Common myeloid progenitor, CD34-positive (primary cell): ENCODE measurements at regions not wholly inside any gene's neighbourhood (a gene's known extent, or its start where the extent isn't known, plus 50 kb on each side); places are given as distances from the start of the nearest gene placed in this dataset.

ENCODE experiments used
- CTCF ChIA-PET: fragments of 350-600 bp; sonication (Branson Sonifier 250); formaldehyde crosslinking; loops from one replicate; lab custom pipeline; 2021; ENCODE audit warnings: antibody characterized with exemption; lab: Charles Lee
- POLR2A ChIA-PET: fragments of 350-600 bp; sonication (Branson Sonifier 250); formaldehyde crosslinking; loops from one replicate; lab custom pipeline; 2021; ENCODE audit warnings: antibody characterized with exemption; lab: Charles Lee
- DNase-seq, 3 donors: peaks; one replicate each; pipeline versions ENCODE4 v3.0.0 to v3.0.0-alpha.2; 2013
- H3K27ac ChIP-seq, 2 experiments: 1 replicate in 1 of 2; 2 replicates in 1 of 2; pipeline ENCODE4 v1.7.0; 2013; ENCODE audit warnings: inconsistent platforms in 2 of 2, low read length in 2 of 2, mild to moderate bottlenecking in 2 of 2, low read depth in 1 of 2, moderate library complexity in 1 of 2; ENCODE audit not compliant: severe bottlenecking in 2 of 2, insufficient read depth in 1 of 2, poor library complexity in 1 of 2
- H3K27me3 ChIP-seq, 5 experiments: replicated peaks in 2 of 5; 1 replicate in 3 of 5; 2 replicates in 2 of 5; pipeline versions ENCODE4 v1.6.1 to v1.7.0; 2013; ENCODE audit warnings: low read length in 4 of 5, mild to moderate bottlenecking in 2 of 5, moderate library complexity in 2 of 5, inconsistent platforms in 1 of 5; ENCODE audit not compliant: insufficient read depth in 5 of 5, control insufficient read depth in 4 of 5
- H3K36me3 ChIP-seq, 4 experiments: 1 replicate in 2 of 4; 2 replicates in 2 of 4; pipeline versions ENCODE4 v1.6.1 to v1.7.0; 2013; ENCODE audit warnings: low read length in 3 of 4, control low read depth in 1 of 4, mild to moderate bottlenecking in 1 of 4; ENCODE audit not compliant: control insufficient read depth in 4 of 4, insufficient read depth in 4 of 4
- H3K4me1 ChIP-seq, 4 experiments: 1 replicate in 3 of 4; 2 replicates in 1 of 4; pipeline versions ENCODE4 v1.6.1 to v1.7.1; 2013; ENCODE audit warnings: low read length in 3 of 4, mild to moderate bottlenecking in 3 of 4, control low read depth in 1 of 4, inconsistent platforms in 1 of 4, moderate library complexity in 1 of 4; ENCODE audit not compliant: control insufficient read depth in 4 of 4, insufficient read depth in 4 of 4; ENCODE audit errors: control extremely low read depth in 1 of 4
- H3K4me3 ChIP-seq, 7 experiments: 1 replicate in 4 of 7; 2 replicates in 3 of 7; pipeline versions ENCODE4 v1.5.1 to v1.7.0; 2013; ENCODE audit warnings: mild to moderate bottlenecking in 7 of 7, low read length in 6 of 7, moderate library complexity in 6 of 7, inconsistent platforms in 2 of 7, low read depth in 2 of 7, control low read depth in 1 of 7; ENCODE audit not compliant: insufficient read depth in 4 of 7, control insufficient read depth in 1 of 7; ENCODE audit errors: extremely low read depth in 1 of 7
- H3K9me3 ChIP-seq, 5 experiments: 1 replicate in 4 of 5; 2 replicates in 1 of 5; pipeline versions ENCODE4 v1.6.1 to v1.7.1; 2013; ENCODE audit warnings: low read length in 4 of 5, mild to moderate bottlenecking in 2 of 5, inconsistent platforms in 1 of 5, low read depth in 1 of 5, moderate library complexity in 1 of 5; ENCODE audit not compliant: control insufficient read depth in 4 of 5, insufficient read depth in 2 of 5; ENCODE audit errors: control extremely low read depth in 1 of 5
- WGBS: methylation state at CpG from one replicate; pipeline ENCODE4 v1.1.5; 2013; ENCODE audit not compliant: insufficient coverage; 5-methylcytosine and 5-hydroxymethylcytosine counted together

DNA sequence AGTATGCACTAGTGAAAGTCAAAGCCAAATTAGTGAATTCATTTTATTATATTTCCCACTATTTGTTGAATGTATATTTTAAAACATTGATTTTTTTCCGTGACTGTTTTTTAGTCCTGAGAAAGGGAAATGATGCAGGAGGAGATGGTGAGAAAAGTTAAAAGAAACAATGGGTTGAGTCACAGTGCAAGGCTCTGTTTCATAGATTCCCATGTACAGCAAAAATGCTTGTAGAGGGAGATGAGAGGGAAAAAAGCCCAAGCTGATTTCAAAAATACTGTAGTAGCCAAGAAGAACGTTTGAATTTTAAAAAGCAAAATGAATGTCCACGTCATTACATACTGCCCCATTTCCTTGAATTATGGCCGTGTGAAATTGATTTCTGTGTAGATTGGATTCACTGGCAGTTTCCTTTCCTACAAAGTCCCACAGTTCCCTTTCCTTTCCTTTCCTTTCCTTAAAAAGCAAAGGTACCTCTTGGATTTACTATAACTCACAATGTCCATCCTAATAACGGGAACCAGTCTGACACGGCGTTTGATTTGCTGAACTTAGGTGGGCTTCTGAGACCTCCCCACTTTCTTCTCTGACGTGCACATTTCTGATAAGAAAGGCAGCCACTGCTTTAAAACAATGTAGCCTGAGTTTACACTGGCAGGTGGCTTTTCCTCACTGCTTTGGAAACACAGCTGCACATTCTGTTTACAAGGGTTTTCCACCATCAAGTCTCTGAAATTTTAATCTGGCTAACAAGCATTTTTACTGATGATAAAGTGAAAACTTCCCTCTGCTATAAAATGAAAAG lies 63.7 kb downstream of the SPCS3 start:
- Histone ChIP-seq H3K36me3 (no peaks in the 10 kb centered on the region), H3K4me3 (no peak overlapping the region), H3K4me1 (no peaks in the 10 kb centered on the region), H3K9me3 (no peaks in the 10 kb centered on the region), H3K27ac (no peak overlapping the region), H3K27me3 (peaks cover 0 to 6% (median 3%) of the 10 kb centered on the region in 5 experiments)
- ChIA-PET POLR2A (no interaction called here), CTCF (interaction anchor here (1.1 kb wide), 1 partner anchor 36 kb away, joined by 3 read pairs; no protein-coding TSS in a partner anchor)
- no peak for DNase-seq
- 29% methylated on average over 5 of the region's 8 CpGs for WGBS

DNA sequence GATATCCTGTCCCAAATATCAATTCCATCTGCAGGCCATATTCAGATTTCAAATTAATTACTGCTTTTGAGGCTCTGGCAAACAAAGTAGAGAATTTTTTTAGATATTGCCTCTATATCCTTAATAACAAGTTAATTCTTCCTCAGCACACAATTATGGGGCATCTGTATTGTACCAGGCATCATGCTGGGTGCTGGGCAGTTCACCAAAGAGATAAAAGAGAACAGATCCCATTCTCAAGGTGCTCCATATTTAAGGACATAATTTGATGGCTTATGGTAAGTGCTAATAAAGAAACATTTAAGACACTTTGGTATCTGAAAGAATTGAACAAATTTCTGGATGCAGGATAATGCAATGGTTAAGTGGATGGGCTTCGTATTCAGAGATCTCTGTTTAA lies 65.8 kb downstream of the SPCS3 start:
- Histone ChIP-seq H3K4me1 (no peaks in the 10 kb centered on the region), H3K36me3 (no peaks in the 10 kb centered on the region), H3K9me3 (no peaks in the 10 kb centered on the region), H3K4me3 (no peak overlapping the region), H3K27me3 (peaks cover 0 to 6% (median 3%) of the 10 kb centered on the region in 5 experiments), H3K27ac (no peak overlapping the region)
- DNase-seq = no peak
- no CpG with 5 or more reads among the region's 1 CpG for WGBS
- CTCF ChIA-PET = no interaction called here
- POLR2A ChIA-PET = no interaction called here

DNA sequence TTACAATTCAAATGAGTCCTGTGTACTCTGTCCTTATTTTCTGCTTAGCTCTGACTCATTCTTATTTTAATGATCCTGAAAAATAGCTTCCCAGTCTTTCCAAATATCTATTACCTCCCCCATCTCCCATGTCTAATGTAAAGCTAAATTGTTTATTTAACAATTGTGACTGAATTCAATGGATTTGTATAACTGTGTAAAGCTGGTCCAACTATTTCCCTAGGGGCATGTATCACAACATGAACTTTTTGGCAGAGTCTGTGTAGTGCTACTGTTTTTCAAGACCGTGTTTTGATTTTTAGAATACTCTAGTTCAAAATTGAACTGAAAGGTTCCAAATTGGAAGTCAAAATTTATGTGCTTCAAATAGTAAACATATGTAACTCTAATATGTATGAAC lies 67.8 kb downstream of the SPCS3 start:
- POLR2A ChIA-PET = no interaction called here
- CTCF ChIA-PET = no interaction called here
- no peak overlapping the region for H3K27ac ChIP-seq
- H3K9me3 ChIP-seq = no peaks in the 10 kb centered on the region
- H3K36me3 ChIP-seq = no peaks in the 10 kb centered on the region
- no peaks in the 10 kb centered on the region for H3K4me1 ChIP-seq
- DNase-seq = no peak
- H3K27me3 ChIP-seq = peaks cover 0 to 6% (median 3%) of the 10 kb centered on the region in 5 experiments
- H3K4me3 ChIP-seq = no peak overlapping the region
- no CpG with 5 or more reads among the region's 1 CpG for WGBS

DNA sequence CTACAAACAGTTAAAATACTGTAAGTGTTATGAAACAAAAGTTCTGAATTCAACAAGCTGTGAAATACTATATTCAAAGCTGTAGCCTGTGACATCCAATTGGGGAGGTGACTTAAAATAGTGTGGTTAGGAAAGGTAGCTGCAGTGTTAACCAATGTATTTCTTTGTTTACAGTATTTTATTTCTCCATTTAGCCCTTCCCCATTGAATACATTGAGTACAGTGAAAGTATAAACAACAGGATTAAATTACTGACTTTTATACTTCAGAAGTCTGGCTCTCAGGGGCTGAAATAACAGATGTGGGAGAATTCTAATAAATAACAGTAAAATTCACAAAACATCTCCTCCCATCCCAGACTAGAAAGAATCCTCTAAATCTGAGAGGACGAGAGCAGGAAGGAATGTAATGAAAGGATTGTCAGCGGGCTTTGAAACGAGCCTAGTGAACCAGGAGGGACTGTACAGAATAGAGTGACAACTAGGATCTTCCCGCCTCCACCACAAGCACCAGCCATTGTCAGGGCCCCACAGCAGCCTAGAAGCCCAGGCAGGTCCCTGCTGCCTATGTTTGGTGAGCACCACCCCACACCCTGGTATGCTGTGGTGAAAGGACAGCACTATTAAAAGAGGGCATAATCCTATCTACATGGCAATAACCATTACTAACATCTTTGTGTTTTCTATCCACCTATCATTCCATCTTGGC lies 73.7 kb downstream of the SPCS3 start:
- WGBS = 86% methylated on average over 2 of the region's 4 CpGs
- no peaks in the 10 kb centered on the region for H3K4me1 ChIP-seq
- no peak overlapping the region for H3K27ac ChIP-seq
- POLR2A ChIA-PET = no interaction called here
- H3K36me3 ChIP-seq = no peaks in the 10 kb centered on the region
- CTCF ChIA-PET = interaction anchor here (0.7 kb wide), 1 partner anchor 83 kb away, joined by 3 read pairs; no protein-coding TSS in a partner anchor
- H3K4me3 ChIP-seq = no peak overlapping the region
- H3K27me3 ChIP-seq = no peaks in the 10 kb centered on the region
- no peaks in the 10 kb centered on the region for H3K9me3 ChIP-seq
- DNase-seq = no peak

DNA sequence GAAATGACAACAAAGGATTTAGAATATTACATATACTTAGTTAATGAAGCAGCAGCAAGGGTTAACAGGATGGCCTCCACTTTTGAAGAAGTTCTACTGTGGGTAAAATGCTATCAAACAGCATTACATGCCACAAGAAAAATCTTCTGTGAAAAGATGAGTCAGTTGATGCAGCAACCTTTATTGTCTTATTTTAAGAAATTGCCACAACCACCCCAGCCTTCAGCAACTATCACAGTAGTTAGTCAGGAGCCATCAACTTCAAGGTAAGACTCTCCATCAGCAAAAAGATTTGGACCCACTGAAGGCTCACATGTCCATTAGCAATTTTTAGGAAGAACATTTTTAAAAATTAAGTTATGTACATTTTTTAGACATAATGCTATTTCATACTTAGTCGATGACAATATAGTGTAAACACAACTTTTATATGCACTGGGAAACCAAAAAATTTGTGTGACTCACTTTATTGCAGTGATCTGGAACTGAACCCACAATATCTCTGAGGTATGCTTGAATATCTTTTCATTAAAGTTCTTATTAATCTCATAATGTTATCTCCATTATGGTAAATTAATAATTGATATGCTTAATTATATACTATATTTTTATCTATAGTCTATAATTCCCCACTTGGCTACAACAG lies 81.2 kb downstream of the SPCS3 start:
- no peaks in the 10 kb centered on the region for H3K36me3 ChIP-seq
- no peak for DNase-seq
- H3K4me1 ChIP-seq = no peaks in the 10 kb centered on the region
- POLR2A ChIA-PET = no interaction called here
- no peak overlapping the region for H3K4me3 ChIP-seq
- CTCF ChIA-PET = no interaction called here
- H3K9me3 ChIP-seq = no peaks in the 10 kb centered on the region
- H3K27ac ChIP-seq = no peak overlapping the region
- no peaks in the 10 kb centered on the region for H3K27me3 ChIP-seq
- no CpG with 5 or more reads among the region's 1 CpG for WGBS

DNA sequence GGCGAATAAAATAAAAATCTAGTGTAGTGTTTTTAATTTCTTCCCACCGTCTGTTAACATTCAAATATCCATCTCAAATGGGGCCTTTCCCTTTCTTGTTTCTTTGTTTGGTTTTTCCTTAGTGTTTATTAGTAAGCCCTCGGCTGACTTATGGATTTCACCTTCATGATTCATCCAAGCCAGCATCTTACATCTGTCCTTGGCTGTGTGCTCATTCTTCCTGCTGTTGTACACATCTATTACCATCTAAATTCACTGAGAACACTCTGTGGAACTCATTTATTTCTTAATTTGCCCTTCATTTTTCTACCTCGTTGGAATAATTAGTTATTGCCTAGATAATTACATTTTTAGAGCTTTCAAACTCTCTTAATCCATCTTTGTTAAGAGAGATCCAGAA lies 84.9 kb downstream of the SPCS3 start:
- no peak for DNase-seq
- H3K4me1 ChIP-seq = no peaks in the 10 kb centered on the region
- no CpG with 5 or more reads among the region's 4 CpGs for WGBS
- no peak overlapping the region for H3K4me3 ChIP-seq
- no peaks in the 10 kb centered on the region for H3K9me3 ChIP-seq
- H3K27ac ChIP-seq = no peak overlapping the region
- ChIA-PET POLR2A (no interaction called here), CTCF (no interaction called here)
- no peaks in the 10 kb centered on the region for H3K36me3 ChIP-seq
- H3K27me3 ChIP-seq = no peaks in the 10 kb centered on the region

DNA sequence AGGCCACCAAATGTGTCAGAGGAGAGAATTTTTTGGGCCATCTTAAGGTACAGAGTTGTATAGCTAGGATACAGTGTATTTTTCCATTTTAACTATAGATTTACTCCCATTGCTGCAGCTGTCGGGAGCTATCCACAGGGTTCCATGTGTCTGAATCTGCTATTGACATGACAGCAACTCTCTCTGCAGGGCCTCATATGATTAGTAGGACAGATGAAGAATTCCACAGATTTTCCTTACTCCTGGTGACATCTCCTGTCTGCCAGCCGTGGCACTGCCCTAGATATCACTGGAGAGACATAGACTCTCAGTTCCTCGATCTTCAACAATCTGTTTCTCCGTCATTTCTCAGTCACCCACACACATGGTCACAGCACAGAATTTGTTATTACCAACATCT lies 86.5 kb downstream of the SPCS3 start:
- no peak for DNase-seq
- Histone ChIP-seq H3K4me3 (no peak overlapping the region), H3K4me1 (no peaks in the 10 kb centered on the region), H3K27me3 (no peaks in the 10 kb centered on the region), H3K27ac (no peak overlapping the region), H3K36me3 (no peaks in the 10 kb centered on the region), H3K9me3 (no peaks in the 10 kb centered on the region)
- POLR2A ChIA-PET = no interaction called here
- CTCF ChIA-PET = no interaction called here
- WGBS = 92% methylated on average over 3 of the region's 4 CpGs
